ACHN (cell line): ENCODE measurements at regions not wholly inside any gene's neighbourhood (a gene's known extent, or its start where the extent isn't known, plus 50 kb on each side); places are given as distances from the start of the nearest gene placed in this dataset.
A peak's percentile ranks its signal among the peaks of the same experiment; 100 is the strongest.
"Not testable (repeated sequence)": the region's sequence is repeated elsewhere in the genome, so short reads cannot be mapped to it uniquely, and the experiment has no call there.

Experiments
- DNase-seq: peaks from one replicate; pipeline ENCODE4 v3.0.0-alpha.2; 2015
- in situ Hi-C: cut with HindIII; loops from 2 replicates; pipeline ENCODE4 v1.10.0; 2017; ENCODE audit warnings: low sequenced_read_pairs, low pct_ligation_motif_present, low pct_unique_long_range_greater_than_20kb

- no peak for DNase-seq
- in situ Hi-C loops = no loop called here
Observed at GRCh38 chrX:131356725-131357124, 67.6 kb upstream of the IGSF1 start.

GRCh38 chrX:131359611-131360010 is 70.5 kb upstream of the IGSF1 start:
- in situ Hi-C loops = no loop called here
- no peak for DNase-seq

- DNase-seq = no peak
- in situ Hi-C loops = no loop called here
Observed at GRCh38 chrX:131365766-131366165, 76.7 kb upstream of the IGSF1 start.

- peak; percentile 10 for DNase-seq
- in situ Hi-C loops = no loop called here
Observed at GRCh38 chrX:131366407-131366806, 77.3 kb upstream of the IGSF1 start.

GRCh38 chrX:131388293-131388692 is 99.2 kb upstream of the IGSF1 start:
- in situ Hi-C loops = no loop called here
- no peak for DNase-seq

GRCh38 chrX:131392666-131393065 is 103.6 kb upstream of the IGSF1 start:
- in situ Hi-C loops = no loop called here
- DNase-seq = no peak

GRCh38 chrX:131393426-131393825 is 104.3 kb upstream of the IGSF1 start:
- DNase-seq = no peak
- in situ Hi-C loops = no loop called here

GRCh38 chrX:131394384-131394783 is 105.3 kb upstream of the IGSF1 start:
- DNase-seq = no peak
- in situ Hi-C loops = no loop called here

GRCh38 chrX:131397891-131398290 is 108.8 kb upstream of the IGSF1 start:
- in situ Hi-C loops = no loop called here
- DNase-seq = no peak

GRCh38 chrX:131399678-131400428 is 110.7 kb upstream of the IGSF1 start:
- in situ Hi-C loops = no loop called here
- DNase-seq = no peak

GRCh38 chrX:131402124-131402811 is 113.2 kb upstream of the IGSF1 start:
- in situ Hi-C loops = no loop called here
- no peak for DNase-seq

GRCh38 chrX:131405497-131405896 is 116.4 kb upstream of the IGSF1 start:
- DNase-seq = no peak
- in situ Hi-C loops = no loop called here

- in situ Hi-C loops = no loop called here
- no peak for DNase-seq
Observed at GRCh38 chrX:131424895-131425294, 119.0 kb upstream of the OR13H1 start.

GRCh38 chrX:131430465-131430864 is 113.4 kb upstream of the OR13H1 start:
- DNase-seq, in situ Hi-C loops: not testable (repeated sequence)

- in situ Hi-C loops = no loop called here
Observed at GRCh38 chrX:131441033-131441432, 102.8 kb upstream of the OR13H1 start.

GRCh38 chrX:131445955-131446354 is 97.9 kb upstream of the OR13H1 start:
- no peak for DNase-seq
- in situ Hi-C loops = no loop called here

More at GRCh38 chrX:131441033-131441432, 102.8 kb upstream of the OR13H1 start:
- no peak for DNase-seq

- DNase-seq, in situ Hi-C loops: not testable (repeated sequence)
Observed at GRCh38 chrX:131461855-131462254, 82.0 kb upstream of the OR13H1 start.

- in situ Hi-C loops = not testable (repeated sequence)
Observed at GRCh38 chrX:131473809-131474208, 70.1 kb upstream of the OR13H1 start.

GRCh38 chrX:131477498-131477897 is 66.4 kb upstream of the OR13H1 start:
- DNase-seq = no peak
- in situ Hi-C loops = no loop called here

More at GRCh38 chrX:131473809-131474208, 70.1 kb upstream of the OR13H1 start:
- DNase-seq = not testable (repeated sequence)
